GM18505 (cell line): ENCODE measurements at regions not wholly inside any gene's neighbourhood (a gene's known extent, or its start where the extent isn't known, plus 50 kb on each side); places are given as distances from the start of the nearest gene placed in this dataset.
"Not testable (repeated sequence)": the region's sequence is repeated elsewhere in the genome, so short reads cannot be mapped to it uniquely, and the experiment has no call there.

Source experiments
- ATAC-seq: cut with Tn5 transposase; IDR thresholded peaks from one replicate; pipeline ENCODE4 v1.9.1; 2021; ENCODE audit not compliant: unreplicated experiment
- POLR2A ChIP-seq: IDR thresholded peaks from 4 replicates; pipeline ENCODE4 v1.6.1; 2011; ENCODE audit warnings: borderline replicate concordance; ENCODE audit not compliant: insufficient read depth, insufficient read length; ENCODE audit errors: extremely low read depth

DNA sequence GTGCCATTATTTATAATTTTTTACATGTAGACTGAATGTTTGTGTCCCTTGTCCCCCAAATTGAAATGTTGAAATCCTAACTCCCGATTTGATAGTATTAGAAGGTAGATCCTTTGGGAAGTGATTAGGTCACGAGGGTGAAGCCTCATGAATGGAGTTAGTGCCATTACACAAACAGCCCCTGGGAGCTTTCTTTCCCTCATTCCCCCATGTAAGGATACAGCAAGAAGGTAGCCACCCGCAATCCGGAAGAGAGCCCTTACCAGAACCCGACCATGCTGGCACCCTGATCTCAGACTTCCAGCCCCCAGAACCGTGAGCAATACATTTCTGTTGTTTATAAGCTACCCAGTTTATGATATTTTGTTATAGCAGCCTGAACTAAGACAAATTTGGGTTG lies 143.2 kb downstream of the NPIPB5 start:
- TF ChIP-seq POLR2A = no peak

GRCh38 chr16:22656573-22656972 lies 145.9 kb downstream of the NPIPB5 start:
- ATAC-seq = not testable (repeated sequence)

More for the DNA sequence above, 143.2 kb downstream of the NPIPB5 start:
- no peak for ATAC-seq

DNA sequence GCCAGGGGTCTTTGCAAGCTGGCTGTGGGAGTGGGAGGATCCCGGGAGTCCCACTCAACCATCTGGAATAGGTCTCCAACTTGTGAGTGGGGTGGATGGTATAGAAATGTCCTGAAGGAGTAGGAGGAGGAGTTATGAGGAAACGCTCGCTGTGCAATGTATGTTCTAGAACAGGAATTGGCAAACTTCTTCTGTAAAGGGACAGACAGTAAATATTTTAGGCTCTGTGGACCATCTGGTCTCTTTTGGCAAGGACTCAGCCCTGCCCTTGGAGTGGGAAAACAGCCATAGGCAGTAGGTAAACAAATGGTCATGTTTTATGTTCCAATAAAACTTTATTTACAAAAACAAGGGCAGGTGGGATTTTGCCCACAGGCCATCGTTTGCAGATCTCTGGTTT lies 149.2 kb downstream of the NPIPB5 start:
- no peak for TF ChIP-seq POLR2A
- no peak for ATAC-seq

- no peak for TF ChIP-seq POLR2A
- no peak for ATAC-seq
Measured at GRCh38 chr16:22660441-22661160, 149.9 kb downstream of the NPIPB5 start.

DNA sequence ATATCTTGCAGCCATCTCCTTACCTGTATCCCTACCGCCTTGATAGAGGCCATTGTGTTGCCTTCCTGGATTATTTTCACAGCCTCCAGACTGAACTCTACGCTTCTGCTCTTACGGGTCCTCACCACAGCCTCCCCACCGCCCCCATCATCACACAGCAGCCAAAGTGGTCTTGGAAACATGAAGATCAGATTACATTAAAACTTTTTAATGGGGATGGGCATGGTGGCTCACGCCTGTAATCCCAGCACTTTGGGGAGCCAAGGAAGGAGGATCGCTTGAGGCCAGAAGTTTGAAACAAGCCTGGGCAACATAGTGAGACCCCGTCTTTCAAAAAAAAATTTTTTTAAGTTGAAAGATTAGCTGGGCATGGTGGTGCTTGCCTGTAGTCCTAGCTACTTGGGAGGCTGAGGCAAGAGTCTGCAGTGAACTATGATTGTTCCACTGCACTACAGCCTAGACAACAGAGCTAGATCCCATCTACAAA lies 150.5 kb downstream of the NPIPB5 start:
- ATAC-seq = no peak
- no peak for TF ChIP-seq POLR2A

DNA sequence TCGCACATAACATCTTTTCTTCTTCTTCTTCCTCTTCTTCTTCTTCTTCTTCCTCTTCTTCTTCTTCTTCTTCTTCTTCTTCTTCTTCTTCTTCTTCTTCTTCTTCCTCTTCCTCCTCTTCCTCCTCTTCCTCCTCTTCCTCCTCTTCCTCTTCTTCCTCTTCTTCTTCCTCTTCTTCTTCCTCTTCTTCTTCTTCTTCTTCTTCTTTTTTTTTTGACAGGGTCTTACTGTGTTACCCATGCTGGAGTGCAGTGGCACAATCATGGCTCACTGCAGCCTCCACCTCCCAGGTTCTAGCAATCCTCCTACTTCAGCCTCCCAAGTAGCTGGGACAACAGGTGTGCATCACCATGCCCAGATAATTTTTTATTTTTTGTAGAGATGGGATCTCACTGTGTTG lies 151.0 kb upstream of the HS3ST2 start:
- not testable (repeated sequence) for ATAC-seq

GRCh38 chr16:22663389-22664064 lies 150.4 kb upstream of the HS3ST2 start:
- ATAC-seq = no peak
- no peak for TF ChIP-seq POLR2A

DNA sequence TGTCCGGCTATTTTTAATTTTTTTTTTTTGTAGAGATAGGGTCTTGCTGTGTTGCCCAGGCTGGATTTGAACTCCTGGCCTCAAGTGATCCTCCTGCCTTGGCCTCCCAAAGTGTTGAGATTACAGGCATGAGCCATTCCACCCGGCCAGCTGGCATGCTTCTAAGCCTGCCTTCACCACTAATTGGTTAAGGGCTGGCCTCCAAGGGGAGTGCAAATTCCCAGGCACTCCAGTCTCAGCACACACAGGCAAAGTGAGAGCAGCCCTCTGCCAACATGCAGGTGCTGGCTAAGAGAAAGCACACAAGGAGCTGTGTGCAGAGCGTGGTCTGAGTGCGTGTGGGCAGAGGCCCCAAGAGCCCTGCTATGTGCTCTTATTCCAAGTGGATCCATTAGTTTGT lies 149.8 kb upstream of the HS3ST2 start:
- no peak for ATAC-seq
- TF ChIP-seq POLR2A = no peak

- no peak for TF ChIP-seq POLR2A
- no peak for ATAC-seq
Measured at GRCh38 chr16:22664561-22664997, 149.4 kb upstream of the HS3ST2 start.

GRCh38 chr16:22665048-22665797 lies 148.7 kb upstream of the HS3ST2 start:
- ATAC-seq = no peak
- no peak for TF ChIP-seq POLR2A

DNA sequence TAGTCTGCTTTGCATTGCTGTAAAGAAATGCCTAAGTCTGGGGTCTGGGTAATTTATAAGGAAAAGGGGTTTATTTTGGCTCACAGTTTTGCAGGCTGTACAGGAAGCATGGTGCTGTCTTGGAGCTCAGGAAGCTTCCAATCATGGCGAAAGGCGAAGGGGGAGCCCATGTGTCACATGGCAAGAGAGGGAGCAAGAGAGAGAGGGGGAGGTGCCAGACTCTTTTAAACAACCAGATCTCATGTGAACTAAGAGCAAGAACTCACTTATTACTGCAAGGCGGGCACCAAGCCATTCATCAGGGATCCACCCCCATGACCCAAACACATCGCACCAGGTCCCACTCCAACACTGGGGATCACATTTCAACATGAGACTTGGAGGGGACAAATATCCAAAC lies 148.2 kb upstream of the HS3ST2 start:
- TF ChIP-seq POLR2A = no peak
- ATAC-seq = no peak

- TF ChIP-seq POLR2A = no peak
- ATAC-seq = no peak
Measured at GRCh38 chr16:22668318-22668717, 145.6 kb upstream of the HS3ST2 start.

DNA sequence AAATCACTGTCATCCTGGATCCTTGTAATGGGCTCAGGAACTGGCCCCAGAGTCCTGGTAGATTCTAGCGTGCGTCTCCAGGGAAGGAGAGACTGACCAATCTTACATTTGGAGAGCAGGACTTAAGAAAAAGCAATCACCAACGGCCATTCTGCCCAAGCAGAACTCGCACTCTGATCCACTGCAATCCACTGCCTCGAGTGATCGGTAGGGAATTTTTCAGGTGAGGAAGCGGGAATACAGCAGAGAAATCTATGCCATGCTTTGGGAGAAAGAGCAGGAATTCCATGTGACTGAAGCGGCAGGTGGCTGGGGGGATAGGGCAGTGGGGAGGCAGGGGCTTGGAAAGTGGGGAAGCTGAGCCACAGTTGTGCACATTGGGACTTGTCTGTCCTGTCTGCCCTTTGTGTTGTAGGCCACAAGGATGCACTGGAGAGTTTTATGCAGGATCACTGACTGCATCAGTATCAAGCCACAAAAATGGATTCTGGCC lies 143.9 kb upstream of the HS3ST2 start:
- TF ChIP-seq POLR2A = no peak
- ATAC-seq = no peak

DNA sequence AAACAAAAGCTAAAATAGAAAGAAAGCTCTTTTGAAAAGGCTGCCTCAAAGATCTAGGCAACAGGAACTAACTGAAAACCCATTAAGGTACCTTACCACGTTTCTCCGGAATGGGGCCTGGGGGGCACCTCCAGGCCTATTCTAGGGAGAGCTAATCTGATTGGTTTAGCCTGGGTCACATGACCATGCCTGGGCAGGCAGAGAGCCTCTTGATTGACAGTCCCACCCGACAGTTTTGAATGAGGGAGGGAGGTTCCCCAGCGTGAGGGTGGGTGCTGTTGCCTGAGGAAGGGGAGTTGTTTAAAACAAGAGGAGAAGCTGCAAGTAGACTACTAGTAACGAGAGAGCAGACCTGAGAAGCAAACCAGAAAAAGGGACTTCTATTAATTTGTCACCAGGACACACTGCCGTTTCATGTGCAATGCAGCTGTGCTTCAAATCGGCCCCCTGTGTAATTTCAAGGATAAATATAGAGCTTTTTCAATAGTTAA lies 143.4 kb upstream of the HS3ST2 start:
- TF ChIP-seq POLR2A = no peak
- ATAC-seq = no peak
